H7 (cell line): ENCODE measurements at regions not wholly inside any gene's neighbourhood (a gene's known extent, or its start where the extent isn't known, plus 50 kb on each side); places are given as distances from the start of the nearest gene placed in this dataset.

Source experiments
- DNase-seq: peaks from one replicate; pipeline ENCODE4 v3.0.0; 2012
- H3K27me3 ChIP-seq: 2 replicates; pipeline ENCODE4 v1.6.0; 2011; ENCODE audit warnings: mild to moderate bottlenecking, low read length; ENCODE audit not compliant: control insufficient read depth, insufficient read depth
- H3K36me3 ChIP-seq: replicated peaks from 2 replicates; pipeline ENCODE4 v1.5.1; 2011; ENCODE audit warnings: low read length; ENCODE audit not compliant: control insufficient read depth, insufficient read depth
- H3K4me3 ChIP-seq: 2 replicates; pipeline ENCODE4 v1.5.1; 2011; ENCODE audit warnings: low read depth, mild to moderate bottlenecking, control low read depth, low read length, moderate library complexity; ENCODE audit not compliant: insufficient read depth

DNA sequence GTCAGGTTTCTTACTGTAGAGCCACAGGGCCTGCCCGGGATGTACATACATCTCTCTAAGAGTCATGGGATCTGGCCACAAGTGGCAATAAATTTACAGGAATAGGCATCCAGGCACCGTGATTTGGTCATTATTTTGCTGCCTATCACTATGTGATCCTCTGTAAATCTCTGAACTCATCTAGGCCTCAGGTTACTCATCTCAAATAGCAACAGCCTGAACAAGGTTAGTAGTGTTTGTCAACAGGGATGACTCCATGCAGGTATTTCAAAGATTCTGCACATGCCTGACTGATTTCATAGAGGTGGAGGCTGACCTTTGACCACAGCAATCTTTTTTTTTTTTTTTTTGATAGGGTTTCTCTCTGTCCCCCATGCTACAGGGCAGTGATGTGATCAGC is 88.8 kb upstream of the TBL1XR1 start:
- Histone ChIP-seq H3K4me3 (no peak overlapping the region), H3K36me3 (no peaks in the 10 kb centered on the region), H3K27me3 (no peaks in the 10 kb centered on the region)
- DNase-seq, result no peak

DNA sequence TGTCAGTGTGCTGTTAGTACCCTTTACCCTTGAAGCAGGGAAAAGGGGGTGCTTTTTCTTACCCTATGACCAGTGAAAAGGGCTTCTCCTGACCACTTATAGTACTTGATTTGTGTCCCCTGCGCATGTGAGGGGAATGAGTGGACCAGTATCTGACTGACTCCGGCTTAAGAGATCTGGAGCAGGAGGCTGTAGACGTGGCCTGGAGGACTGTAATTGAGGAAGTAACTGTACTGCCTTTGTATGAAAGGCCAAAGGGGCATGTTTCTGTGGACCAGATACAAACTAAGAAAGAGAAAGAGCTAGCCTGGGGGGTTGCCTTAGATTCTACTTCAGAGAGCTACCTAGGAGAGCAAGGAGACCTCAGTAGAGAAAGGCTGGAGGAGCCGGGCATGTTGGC is 89.9 kb upstream of the TBL1XR1 start:
- DNase-seq, result no peak
- Histone ChIP-seq H3K27me3 (no peaks in the 10 kb centered on the region), H3K36me3 (no peaks in the 10 kb centered on the region), H3K4me3 (no peak overlapping the region)

DNA sequence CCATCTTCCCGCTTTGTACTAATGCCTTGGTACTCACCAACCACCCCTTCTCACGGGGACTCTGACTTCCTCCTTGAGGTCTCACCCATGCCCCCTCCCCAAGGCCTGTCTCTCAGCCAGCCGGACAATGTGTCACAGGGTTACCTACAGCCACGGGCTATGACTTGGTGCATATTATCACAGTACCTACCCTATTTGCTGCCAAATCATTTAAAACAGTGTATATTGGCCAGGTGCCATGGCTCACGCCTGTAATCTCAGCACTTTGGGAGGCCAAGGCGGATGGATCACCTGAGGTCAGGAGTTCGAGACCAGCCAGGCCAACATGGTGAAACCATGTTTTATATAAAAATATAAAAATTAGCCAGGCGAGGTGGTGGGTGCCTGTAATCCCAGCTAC is 93.4 kb upstream of the TBL1XR1 start:
- H3K4me3 ChIP-seq, result no peak overlapping the region
- no peaks in the 10 kb centered on the region for H3K36me3 ChIP-seq
- H3K27me3 ChIP-seq, result no peaks in the 10 kb centered on the region
- DNase-seq, result no peak

DNA sequence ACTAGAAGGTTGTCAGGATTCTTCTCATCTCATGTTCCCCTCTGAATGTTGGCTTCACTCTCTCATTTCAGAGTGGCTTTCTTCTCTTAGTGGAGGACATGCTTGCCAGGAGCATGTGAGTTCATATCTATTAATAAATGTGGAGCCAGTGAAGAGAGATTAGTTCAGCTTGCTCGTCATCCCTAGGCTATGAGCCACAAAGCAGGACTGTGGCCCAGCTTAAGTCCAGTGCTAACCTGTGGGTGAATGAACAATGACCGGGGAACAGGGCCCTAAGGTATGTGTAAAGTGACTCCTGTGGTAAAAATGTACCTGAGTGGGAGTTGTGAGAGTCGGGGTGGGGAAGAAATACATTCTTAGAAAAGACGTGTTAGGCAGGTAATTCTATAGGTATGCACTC is 96.9 kb upstream of the TBL1XR1 start:
- Histone ChIP-seq H3K27me3 (no peaks in the 10 kb centered on the region), H3K36me3 (no peaks in the 10 kb centered on the region), H3K4me3 (no peak overlapping the region)
- DNase-seq, result no peak

DNA sequence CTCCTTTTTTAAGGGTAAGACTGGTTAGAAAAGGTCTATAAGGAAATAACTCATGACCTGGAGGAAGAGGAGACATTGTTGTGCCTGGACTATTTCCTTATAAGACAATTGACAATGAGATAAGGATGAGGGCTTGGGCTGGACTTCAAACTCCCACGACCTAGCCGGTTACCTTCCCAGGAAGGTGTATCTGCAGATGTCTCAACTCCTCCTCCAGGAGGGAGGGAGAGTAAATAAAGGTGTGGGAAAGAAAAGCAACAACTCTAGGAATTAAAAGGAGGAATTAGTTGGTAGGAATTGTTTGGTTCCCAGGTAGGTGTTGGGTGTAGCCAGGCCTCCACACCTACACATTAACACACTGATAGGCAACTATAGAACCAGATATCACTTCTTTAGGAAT is 97.8 kb upstream of the TBL1XR1 start:
- no peaks in the 10 kb centered on the region for H3K27me3 ChIP-seq
- no peaks in the 10 kb centered on the region for H3K36me3 ChIP-seq
- no peak overlapping the region for H3K4me3 ChIP-seq
- no peak for DNase-seq

DNA sequence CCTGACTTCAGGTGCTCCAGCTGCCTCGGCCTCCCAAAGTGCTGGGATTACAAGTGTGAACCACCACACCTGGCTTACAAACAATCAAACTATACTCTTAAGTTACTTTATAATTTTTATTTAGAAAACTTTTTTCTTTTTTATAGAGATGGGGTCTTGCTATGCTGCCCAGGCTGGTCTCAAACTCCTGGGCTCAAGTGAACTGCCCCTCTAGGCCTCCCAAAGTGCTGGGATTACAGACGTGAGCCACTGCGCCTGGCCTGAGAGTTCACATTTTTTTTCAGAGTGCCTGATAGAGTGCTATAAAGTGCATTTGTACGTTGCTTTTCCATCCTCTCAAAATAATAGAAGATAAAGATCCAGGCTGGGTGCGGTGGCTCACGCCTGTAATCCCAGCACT is 102.0 kb upstream of the TBL1XR1 start:
- Histone ChIP-seq H3K36me3 (no peaks in the 10 kb centered on the region), H3K4me3 (no peak overlapping the region), H3K27me3 (no peaks in the 10 kb centered on the region)
- no peak for DNase-seq

DNA sequence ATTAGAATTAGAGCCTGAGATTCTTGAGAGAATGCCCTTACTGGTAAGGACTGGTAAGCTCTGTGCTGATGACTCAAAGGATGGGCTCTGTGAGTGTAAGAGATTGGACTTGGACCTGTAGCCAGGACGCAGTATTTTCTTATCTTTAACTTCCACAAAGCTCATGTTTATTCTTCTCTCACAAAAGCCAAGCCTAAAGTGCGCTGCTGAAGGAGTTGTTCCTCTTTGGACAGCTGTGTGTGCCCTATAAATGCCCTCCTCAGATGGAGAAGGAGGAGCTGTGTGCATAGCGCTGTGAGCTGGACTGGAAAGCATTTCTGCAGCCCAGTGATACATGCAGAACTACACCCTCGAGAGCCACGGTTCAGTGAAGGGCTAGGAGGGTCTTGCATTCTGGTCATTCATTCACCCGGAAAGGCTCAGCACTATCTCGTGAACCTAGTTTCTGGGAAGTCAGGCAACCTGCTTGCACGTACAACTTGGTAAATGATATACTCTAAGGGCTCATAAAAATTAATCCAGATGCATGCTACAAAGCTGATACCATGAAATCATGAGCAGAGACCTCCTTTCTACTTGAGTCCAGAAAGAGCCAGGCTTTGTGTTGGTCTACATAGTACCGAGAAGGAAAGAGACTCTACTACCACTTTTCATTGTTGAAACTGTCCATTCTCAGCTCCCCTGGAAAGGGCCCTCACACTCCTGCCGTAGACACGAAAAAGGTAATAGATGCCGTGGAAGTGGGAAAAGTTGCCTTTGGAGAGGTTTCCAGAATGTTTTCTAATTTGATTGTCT is 103.0 kb upstream of the TBL1XR1 start:
- DNase-seq, result no peak
- no peaks in the 10 kb centered on the region for H3K36me3 ChIP-seq
- no peaks in the 10 kb centered on the region for H3K27me3 ChIP-seq
- H3K4me3 ChIP-seq, result no peak overlapping the region

DNA sequence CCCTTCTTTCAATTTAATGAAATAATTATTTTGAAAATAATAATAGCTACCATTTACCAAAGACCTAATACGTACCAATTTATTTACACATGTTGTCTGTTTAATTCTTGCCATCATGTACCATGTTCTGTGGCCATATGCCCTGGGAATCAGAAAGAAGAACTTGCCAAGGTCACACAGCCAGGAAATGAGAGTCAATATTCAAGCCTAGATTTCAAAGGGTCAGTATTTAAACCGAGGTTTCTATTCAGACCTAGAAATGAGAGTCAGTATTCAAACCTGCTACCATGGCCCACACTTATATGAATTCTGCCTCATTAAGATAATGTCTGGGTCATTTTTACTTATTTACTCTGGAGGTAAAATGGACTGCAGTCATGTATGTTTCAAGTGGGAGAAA is 103.6 kb upstream of the TBL1XR1 start:
- no peak overlapping the region for H3K4me3 ChIP-seq
- DNase-seq, result no peak
- H3K36me3 ChIP-seq, result no peaks in the 10 kb centered on the region
- H3K27me3 ChIP-seq, result no peaks in the 10 kb centered on the region

DNA sequence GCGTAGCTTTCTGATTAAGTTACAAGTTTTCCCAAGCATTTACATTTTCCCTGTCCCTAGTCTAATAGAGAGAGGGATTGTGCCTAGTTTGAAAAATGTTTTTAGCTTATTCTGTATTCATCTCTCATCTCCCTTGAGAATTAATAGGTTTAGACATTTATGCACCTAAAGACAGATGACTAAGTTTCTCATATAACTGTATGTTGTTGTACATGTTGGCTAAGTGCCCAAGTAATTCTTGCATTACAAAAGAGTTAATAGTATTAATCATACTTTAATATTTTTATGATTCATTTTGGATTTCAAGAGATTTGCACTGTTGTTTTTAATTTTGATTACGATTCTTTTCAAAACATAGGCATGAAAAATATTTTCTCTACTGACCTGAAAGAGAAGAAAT is 109.0 kb upstream of the TBL1XR1 start:
- Histone ChIP-seq H3K27me3 (no peaks in the 10 kb centered on the region), H3K4me3 (no peak overlapping the region), H3K36me3 (no peaks in the 10 kb centered on the region)
- DNase-seq, result no peak

DNA sequence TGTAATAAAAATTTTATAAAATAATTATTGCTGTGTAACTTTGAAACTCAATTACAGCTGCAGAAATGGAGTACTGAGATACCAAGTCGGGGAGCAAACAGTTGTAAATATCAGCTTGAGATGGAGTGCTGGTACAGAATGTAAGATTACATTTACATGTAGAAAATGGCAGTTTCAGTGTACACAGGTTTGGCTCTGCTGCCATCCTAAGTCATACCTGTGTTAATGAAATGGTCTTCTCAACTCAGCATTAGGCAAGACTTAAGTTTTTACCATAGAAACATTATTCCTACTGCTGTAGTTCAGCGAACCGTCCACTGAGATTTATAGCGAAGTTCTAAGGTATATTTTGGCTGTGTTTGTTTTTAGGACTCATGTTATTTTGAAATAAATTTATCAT is 110.1 kb upstream of the TBL1XR1 start:
- no peak for DNase-seq

DNA sequence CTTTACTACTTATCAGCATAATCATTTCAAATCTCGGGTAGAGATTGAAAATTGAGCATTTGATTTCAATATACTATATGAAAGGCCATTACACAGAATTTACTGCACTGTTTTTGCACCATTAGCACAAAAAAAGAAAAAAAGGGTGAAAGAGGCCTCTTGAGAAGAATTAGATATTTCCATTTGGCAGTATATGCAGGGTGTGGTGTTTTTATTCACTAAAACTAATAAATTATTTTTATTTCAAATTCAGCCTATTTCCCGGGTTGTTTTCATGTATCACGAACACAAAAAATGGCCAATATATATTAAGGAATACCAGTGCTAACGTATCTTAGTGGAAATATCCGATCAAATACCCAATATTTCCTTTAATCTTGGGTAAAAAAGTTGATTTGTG is 110.5 kb upstream of the TBL1XR1 start:
- Histone ChIP-seq H3K27me3 (no peaks in the 10 kb centered on the region), H3K4me3 (no peak overlapping the region), H3K36me3 (no peaks in the 10 kb centered on the region)
- no peak for DNase-seq

More for the DNA sequence above, 110.1 kb upstream of the TBL1XR1 start:
- H3K36me3 ChIP-seq, result no peaks in the 10 kb centered on the region
- no peak overlapping the region for H3K4me3 ChIP-seq
- no peaks in the 10 kb centered on the region for H3K27me3 ChIP-seq

DNA sequence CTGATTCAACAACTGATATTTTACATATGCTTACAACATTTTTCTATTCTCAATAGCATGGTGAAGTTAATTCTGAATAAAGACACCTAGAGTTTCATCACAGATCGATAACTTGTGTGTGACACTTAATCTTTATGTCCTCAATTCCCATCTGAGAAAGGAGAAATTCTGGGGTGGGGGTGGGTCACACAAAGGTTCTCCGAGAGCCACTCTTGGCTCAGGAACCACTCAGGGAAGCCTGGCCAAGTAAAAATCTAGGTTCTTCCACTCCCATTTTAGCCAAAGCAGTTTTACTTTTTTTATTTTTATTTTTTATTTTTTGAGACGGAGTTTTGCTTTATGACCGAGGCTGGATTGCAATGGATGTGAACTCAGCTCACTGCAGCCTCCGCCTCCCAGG is 111.0 kb upstream of the TBL1XR1 start:
- H3K27me3 ChIP-seq, result no peaks in the 10 kb centered on the region
- no peaks in the 10 kb centered on the region for H3K36me3 ChIP-seq
- no peak for DNase-seq
- H3K4me3 ChIP-seq, result no peak overlapping the region

DNA sequence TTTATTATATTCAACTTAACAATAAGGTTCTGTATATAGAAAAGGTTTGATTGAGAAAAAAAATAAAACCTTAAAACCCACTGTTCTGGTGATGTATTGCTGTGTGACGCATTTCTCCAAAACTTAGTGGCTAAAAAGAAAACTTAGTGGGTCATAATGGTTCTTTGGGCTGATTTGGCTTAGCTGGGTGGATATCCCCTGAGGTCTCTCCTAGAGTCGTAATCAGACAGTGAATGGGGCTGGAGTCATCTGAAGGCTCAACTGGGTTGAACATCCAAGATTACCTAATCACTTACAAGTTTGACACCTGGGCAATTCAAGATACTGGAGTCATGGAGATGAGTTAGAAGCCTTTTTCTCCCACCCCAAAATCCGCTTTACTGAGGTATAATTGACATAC is 111.6 kb upstream of the TBL1XR1 start:
- no peak for DNase-seq
- Histone ChIP-seq H3K27me3 (no peaks in the 10 kb centered on the region), H3K4me3 (no peak overlapping the region), H3K36me3 (no peaks in the 10 kb centered on the region)

DNA sequence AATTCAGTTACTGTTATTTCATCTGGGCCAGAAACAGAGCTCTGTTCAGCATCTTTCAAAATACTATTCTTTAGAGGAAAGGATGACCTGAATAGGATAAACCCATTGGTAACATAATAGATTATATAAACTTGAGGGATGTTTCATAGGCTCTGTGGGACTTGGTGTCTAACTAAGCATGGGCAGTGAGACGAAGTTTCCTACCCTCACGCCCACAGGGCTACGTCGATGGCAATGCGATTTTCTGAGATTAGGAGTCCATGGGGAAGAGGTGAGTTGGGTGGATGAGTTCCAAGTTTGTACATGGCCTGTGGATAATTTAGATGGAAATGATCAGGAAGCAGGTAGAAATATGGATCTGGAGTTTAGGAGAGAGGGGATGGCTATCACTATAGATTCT is 115.2 kb upstream of the TBL1XR1 start:
- H3K36me3 ChIP-seq, result no peaks in the 10 kb centered on the region
- no peak overlapping the region for H3K4me3 ChIP-seq
- DNase-seq, result no peak
- H3K27me3 ChIP-seq, result no peaks in the 10 kb centered on the region

DNA sequence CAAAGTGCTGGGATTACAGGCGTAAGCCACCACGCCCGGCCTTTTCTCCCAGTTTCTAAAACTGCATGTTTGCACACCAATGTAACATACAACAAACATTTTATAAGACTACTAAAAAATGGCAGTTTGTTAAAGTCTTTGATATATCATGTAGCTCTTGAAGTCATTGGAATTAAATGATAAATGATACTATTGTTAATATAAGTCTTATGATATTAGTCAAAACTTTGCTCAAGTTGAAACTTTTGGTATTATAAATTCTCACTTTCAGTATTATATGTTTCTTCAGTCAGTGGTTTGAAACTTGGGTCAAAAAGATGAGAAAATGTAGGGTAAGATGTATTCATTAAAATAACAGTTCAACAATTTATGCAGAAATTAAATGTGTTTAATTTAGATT is 117.6 kb upstream of the TBL1XR1 start:
- no peak for DNase-seq
- Histone ChIP-seq H3K4me3 (no peak overlapping the region), H3K27me3 (no peaks in the 10 kb centered on the region), H3K36me3 (no peaks in the 10 kb centered on the region)

DNA sequence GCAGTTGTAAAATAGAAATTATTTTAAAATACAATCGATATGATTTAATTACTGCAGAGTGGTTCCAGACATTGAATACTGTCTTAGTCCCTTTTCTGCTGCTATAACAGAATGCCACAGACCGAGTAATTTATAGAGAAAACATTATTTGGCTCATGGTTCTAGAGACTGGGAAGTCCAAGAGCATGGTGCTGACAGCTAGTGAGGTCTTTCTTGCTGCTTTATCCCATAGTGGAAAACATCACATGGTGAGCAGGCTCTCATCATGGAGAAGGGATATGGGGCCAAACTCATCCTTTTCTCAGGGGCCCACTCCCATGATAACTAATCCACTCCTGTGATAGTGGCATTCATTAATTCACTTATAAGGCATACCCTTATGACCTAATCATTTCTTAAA is 120.0 kb upstream of the TBL1XR1 start:
- no peak overlapping the region for H3K4me3 ChIP-seq
- H3K27me3 ChIP-seq, result no peaks in the 10 kb centered on the region
- no peaks in the 10 kb centered on the region for H3K36me3 ChIP-seq
- DNase-seq, result no peak
